ENCODE measurements at regions not wholly inside any gene's neighbourhood (a gene's known extent, or its start where the extent isn't known, plus 50 kb on each side); places are given as distances from the start of the nearest gene placed in this dataset.
A peak's percentile ranks its signal among the peaks of the same experiment; 100 is the strongest.
"Not testable (repeated sequence)": the region's sequence is repeated elsewhere in the genome, so short reads cannot be mapped to it uniquely, and the experiment has no call there.

DNA sequence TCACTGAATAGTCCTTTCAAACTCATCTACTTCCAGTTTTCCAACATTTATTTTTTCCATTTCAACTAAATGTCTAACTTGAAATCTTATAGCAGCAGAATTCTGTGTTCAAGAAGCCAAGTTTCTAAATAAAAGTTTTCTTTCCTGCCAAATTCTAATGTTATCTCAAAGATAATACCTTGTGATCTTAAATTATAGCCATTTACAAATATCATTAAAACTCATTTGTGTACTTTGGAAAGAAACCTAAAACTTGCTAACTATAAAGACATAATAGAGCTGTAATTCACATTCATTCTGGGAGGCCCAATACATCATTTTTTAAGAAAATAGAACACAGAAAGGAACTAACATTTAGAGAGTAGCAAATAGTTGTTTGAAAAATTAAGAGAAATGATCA lies 83.9 kb downstream of the MAD2L1 start:
- no peak for FAIRE-seq
- DNase-seq (ENCODE audit: insufficient read length, low spot score), result no peak
- TF ChIP-seq CTCF (IDR thresholded peaks at IDR 0.05; ENCODE audit: insufficient read depth, missing control alignments), result no peak

DNA sequence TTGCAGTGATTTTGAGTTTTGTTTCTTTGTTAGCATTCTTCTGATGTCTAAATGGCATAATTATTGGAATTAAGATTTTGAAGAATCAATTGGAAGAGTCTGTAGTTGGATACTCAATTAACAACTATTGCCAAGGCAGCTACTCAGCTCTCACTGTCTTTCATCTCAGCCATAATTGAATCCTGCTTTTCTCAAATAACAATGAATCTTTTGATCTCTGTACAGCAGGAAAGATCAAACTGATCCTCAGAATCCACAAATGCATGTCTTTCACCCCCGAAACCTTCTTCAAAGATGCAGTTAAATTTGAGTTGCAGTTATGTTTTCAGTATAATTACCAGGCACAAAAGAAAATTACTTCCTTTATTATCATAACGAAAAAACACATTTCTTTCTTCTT lies 86.2 kb downstream of the MAD2L1 start:
- peak; percentile 48 for FAIRE-seq
- no peak for TF ChIP-seq CTCF (IDR thresholded peaks at IDR 0.05; ENCODE audit: insufficient read depth, missing control alignments)
- no peak for DNase-seq (ENCODE audit: insufficient read length, low spot score)

DNA sequence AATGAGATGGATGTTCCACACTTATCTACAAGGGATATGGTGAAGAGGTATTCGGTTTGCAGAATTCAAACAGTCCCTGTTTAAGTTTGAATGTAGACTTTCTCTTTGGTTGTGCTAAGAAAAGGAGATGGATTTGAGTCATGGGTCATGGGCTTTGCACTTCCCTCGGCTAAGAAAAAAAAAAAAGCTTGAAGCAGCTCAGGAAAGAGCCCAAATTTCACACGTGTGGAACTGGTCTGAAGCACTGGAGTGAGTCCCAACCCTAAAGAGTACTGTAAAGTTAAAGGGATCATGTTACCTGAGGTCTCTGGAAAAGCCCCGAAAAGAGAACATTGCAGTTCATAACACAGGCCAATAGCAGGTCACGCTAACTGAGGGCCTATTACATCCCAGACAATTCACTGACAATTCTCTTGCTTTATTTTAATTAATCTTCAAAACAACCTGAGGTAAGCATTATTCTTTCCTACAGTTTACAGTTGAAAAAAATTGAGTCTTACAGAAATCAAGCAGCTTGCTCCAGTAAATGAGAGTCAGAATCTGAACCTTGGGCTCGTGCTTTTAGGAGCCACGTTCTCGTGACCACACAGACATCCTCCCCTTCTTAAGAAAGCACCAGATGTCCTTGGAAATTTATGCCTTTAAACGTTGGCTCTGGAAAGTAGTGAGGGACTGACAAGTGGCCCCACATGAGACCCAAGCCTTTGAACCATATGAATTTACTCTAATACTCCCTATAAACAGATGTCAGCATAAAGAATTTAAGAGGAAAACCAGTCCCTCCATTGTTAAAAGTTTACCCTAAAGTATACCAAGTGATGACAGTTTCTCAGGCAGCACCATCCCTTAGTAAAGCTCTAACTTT lies 89.3 kb downstream of the MAD2L1 start:
- FAIRE-seq, result no peak
- no peak for DNase-seq (ENCODE audit: insufficient read length, low spot score)
- TF ChIP-seq CTCF (IDR thresholded peaks at IDR 0.05; ENCODE audit: insufficient read depth, missing control alignments), result no peak

- no peak for DNase-seq (ENCODE audit: insufficient read length, low spot score)
- no peak for FAIRE-seq
- no peak for TF ChIP-seq CTCF (IDR thresholded peaks at IDR 0.05; ENCODE audit: insufficient read depth, missing control alignments)
Measured at GRCh38 chr4:119971431-119972084, 95.1 kb downstream of the MAD2L1 start.

DNA sequence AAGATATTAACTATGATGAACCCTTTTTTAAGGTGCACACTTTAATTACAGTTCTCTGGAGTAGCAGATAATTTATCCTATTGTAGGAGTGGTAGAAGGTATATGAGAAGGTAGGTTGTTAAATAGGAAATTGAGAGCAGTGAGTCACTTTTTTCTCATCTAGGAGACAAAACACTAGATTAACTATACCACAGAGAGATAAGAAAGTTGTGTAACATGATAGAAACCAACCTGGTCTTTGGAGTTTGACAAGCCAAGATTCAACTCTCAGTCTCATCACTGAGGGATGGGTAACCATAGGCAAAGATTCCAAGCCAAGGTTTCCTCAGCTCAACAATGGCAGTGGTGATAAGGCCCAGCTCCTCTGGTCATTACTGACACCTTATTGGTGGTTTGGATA lies 104.0 kb downstream of the MAD2L1 start:
- FAIRE-seq, result no peak
- DNase-seq (ENCODE audit: insufficient read length, low spot score), result no peak
- TF ChIP-seq CTCF (IDR thresholded peaks at IDR 0.05; ENCODE audit: insufficient read depth, missing control alignments), result no peak

DNA sequence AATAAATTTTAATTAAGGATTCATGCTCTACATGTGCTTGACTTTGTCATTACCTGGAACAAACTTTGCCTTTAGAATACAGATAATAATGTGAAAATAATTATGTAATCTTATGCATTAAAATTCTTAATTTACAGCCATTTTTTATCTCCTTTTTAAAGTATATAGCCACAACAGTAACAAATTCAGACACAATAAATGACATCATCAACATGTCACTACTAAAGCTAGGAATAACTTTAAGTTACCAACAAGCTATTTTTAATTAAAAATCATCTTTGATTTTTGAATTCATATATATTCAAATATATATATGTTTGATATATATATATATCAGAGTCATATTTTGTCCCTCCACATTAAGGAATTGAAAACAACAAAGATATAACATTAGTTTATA lies 107.7 kb downstream of the MAD2L1 start:
- FAIRE-seq (no peak), DNase-seq (ENCODE audit: insufficient read length, low spot score) (no peak)
- no peak for TF ChIP-seq CTCF (IDR thresholded peaks at IDR 0.05; ENCODE audit: insufficient read depth, missing control alignments)

DNA sequence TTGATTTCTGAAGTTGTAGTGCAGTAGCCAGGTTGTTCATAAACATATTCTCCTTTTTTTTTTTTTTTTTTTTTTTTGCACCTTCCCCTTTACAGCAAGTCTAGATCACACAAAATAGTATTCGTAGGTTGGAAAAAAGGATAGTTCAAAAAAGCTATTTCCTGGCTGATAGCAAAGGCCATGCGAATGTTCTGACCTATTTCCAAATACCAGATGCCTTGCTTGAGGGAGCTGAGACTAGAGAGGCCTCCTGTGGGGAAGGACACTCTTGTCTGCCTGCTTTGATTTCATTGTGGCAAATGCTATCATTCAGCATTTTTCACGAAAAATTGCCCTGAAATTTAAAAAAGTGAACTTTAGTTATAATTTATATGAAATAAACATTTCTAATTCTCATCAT lies 111.4 kb downstream of the MAD2L1 start:
- TF ChIP-seq CTCF (IDR thresholded peaks at IDR 0.05; ENCODE audit: insufficient read depth, missing control alignments), result no peak
- FAIRE-seq (no peak), DNase-seq (ENCODE audit: insufficient read length, low spot score) (no peak)

DNA sequence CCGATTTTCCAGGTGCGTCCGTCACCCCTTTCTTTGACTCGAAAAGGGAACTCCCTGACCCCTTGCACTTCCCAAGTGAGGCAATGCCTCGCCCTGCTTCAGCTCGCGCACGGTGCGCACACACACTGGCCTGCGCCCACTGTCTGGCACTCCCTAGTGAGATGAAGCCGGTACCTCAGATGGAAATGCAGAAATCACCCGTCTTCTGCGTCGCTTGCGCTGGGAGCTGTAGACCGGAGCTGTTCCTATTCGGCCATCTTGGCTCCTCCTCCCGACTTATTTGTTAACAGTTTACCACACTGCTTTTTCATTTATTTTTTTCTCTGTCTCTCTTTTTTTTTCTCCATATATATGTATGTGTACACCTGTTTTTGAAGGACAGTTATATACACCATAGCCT lies 112.2 kb downstream of the MAD2L1 start:
- not testable (repeated sequence) for DNase-seq (ENCODE audit: insufficient read length, low spot score); FAIRE-seq

Data from D721Med (cell line).